ENCODE measurements at regions not wholly inside any gene's neighbourhood (a gene's known extent, or its start where the extent isn't known, plus 50 kb on each side); places are given as distances from the start of the nearest gene placed in this dataset.

DNA sequence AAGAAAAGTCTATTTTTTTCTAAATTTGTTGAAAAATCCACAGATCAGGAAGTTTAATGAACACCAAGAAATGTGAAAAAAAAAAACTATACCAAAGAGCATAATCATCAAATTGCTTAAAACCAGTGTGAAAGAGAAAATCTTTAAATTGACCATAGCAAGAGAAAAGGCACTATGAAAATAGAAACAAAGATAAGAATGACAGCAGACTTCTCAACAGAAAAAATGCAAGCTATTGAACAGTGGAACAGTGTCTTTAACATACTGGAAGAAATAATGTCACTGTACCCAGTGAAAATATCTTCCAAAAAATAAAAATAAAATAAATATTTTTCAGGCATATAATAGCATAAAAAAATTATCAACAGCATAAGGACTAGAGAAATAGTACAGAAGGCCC, 243.0 kb upstream of the GJB5 start:
- TF ChIP-seq CTCF (conservative IDR thresholded peaks at IDR 0.05) (no peak), ZFX (IDR thresholded peaks at IDR 0.05) (no peak)
- no peak overlapping the region for H3K27ac ChIP-seq

DNA sequence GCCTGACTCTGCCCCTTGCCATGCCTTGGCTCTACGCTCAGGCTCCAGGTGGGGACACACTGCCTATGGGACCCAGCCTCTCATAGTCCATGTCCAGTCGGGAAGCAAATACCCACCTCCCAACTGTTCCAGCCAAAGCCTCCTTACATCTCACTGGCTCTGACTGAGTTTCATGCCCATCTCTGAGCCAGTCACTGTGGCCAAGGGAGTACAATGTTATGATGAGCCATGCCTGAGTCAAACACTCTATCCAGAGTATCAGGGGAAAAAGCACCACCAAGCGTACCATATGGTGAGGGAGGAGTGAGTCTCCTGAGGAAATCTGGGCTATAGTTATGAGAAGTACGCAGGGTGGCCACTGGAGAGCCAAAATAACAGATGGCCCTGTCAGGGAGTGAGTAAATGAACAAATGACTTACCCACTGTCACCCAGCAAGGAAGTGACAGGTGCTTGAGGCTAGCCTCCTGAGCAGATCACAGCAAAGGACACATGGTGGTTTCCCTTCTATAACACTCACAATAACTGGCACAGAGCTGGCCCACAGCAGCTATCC, 236.6 kb upstream of the GJB5 start:
- TF ChIP-seq ZFX (IDR thresholded peaks at IDR 0.05), result no peak
- no peak for TF ChIP-seq CTCF (conservative IDR thresholded peaks at IDR 0.05)
- H3K27ac ChIP-seq, result no peak overlapping the region

GRCh38 chr1:34520111-34520510, 234.7 kb upstream of the GJB5 start:
- TF ChIP-seq ZFX (IDR thresholded peaks at IDR 0.05) (no peak), CTCF (conservative IDR thresholded peaks at IDR 0.05) (no peak)
- no peak overlapping the region for H3K27ac ChIP-seq

DNA sequence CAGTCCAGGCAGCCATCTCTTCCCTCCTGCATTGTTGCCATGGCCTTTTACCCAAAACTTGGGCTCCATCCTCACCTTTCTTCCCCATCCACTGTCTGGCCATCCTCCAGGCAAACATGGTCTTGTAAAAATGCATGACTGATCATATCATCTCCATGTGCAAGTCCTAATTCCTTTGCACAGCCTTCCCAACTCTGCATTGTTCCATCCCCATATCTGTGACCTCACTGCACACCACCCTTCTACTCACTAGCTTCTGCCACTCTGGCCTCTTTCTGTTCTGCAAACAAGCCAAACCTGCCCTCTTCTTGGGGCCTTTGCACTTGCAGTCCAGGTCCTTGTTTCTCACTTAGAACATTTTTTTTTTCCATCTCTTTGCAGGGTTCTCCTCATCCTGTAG, 230.1 kb upstream of the GJB5 start:
- H3K27ac ChIP-seq, result no peak overlapping the region
- TF ChIP-seq ZFX (IDR thresholded peaks at IDR 0.05) (no peak), CTCF (conservative IDR thresholded peaks at IDR 0.05) (no peak)

- TF ChIP-seq CTCF (conservative IDR thresholded peaks at IDR 0.05), result no peak
- TF ChIP-seq ZFX (IDR thresholded peaks at IDR 0.05), result no peak
Observed at GRCh38 chr1:34529935-34530859, 224.7 kb upstream of the GJB5 start.

GRCh38 chr1:34532113-34532512, 222.7 kb upstream of the GJB5 start:
- TF ChIP-seq CTCF (conservative IDR thresholded peaks at IDR 0.05) (no peak), ZFX (IDR thresholded peaks at IDR 0.05) (no peak)
- no peak overlapping the region for H3K27ac ChIP-seq

More at GRCh38 chr1:34529935-34530859, 224.7 kb upstream of the GJB5 start:
- H3K27ac ChIP-seq, result no peak overlapping the region

- H3K27ac ChIP-seq, result no peak overlapping the region
- no peak for TF ChIP-seq CTCF (conservative IDR thresholded peaks at IDR 0.05)
- TF ChIP-seq ZFX (IDR thresholded peaks at IDR 0.05), result no peak
Observed at GRCh38 chr1:34538481-34538880, 216.4 kb upstream of the GJB5 start.
